CD4-positive, alpha-beta T cell (primary cell): ENCODE measurements at regions not wholly inside any gene's neighbourhood (a gene's known extent, or its start where the extent isn't known, plus 50 kb on each side); places are given as distances from the start of the nearest gene placed in this dataset.

Experiments used
- ATAC-seq: fragments of 200-7000 bp; cut with Tn5 transposase; one replicate; pipeline ENCODE4 v1.10.0; 2022; ENCODE audit warnings: mild to moderate bottlenecking; ENCODE audit not compliant: poor library complexity
- CTCF ChIA-PET: fragments of 350-600 bp; sonication (Branson Sonifier 250); formaldehyde crosslinking; loops from one replicate; lab custom pipeline; 2021; ENCODE audit warnings: antibody characterized with exemption, inconsistent platforms; lab: Charles Lee
- POLR2A ChIA-PET: fragments of 350-600 bp; sonication (Branson Sonifier 250); formaldehyde crosslinking; loops from one replicate; lab custom pipeline; 2021; ENCODE audit warnings: antibody characterized with exemption, inconsistent platforms; lab: Charles Lee
- DNase-seq, 14 experiments: peaks; one replicate each; pipeline ENCODE4 v3.0.0-alpha.2; 2013 to 2020; ENCODE audit warnings: mixed read lengths in 2 of 14
- H3K27ac ChIP-seq, 2 donors: one replicate each; pipeline versions ENCODE4 v1.5.1 to v1.7.0; 2013; ENCODE audit warnings: low read length in 2 of 2, low read depth in 1 of 2, mild to moderate bottlenecking in 1 of 2
- H3K27me3 ChIP-seq, 2 experiments: 1 replicate in 1 of 2; 2 replicates in 1 of 2; pipeline versions ENCODE4 v1.6.1 to v1.7.0; 2013; ENCODE audit warnings: low read length in 2 of 2, control low read depth in 1 of 2, mild to moderate bottlenecking in 1 of 2, moderate library complexity in 1 of 2; ENCODE audit not compliant: insufficient read depth in 2 of 2, control insufficient read depth in 1 of 2
- H3K36me3 ChIP-seq: one replicate; pipeline ENCODE4 v1.6.1; 2013; ENCODE audit warnings: low read length, control low read depth; ENCODE audit not compliant: insufficient read depth
- H3K4me1 ChIP-seq: one replicate; pipeline ENCODE4 v1.6.1; 2013; ENCODE audit warnings: low read length, control low read depth; ENCODE audit not compliant: insufficient read depth
- H3K4me3 ChIP-seq: one replicate; pipeline ENCODE4 v1.5.1; 2013; ENCODE audit warnings: mild to moderate bottlenecking, low read length, moderate library complexity
- H3K9me3 ChIP-seq, 2 experiments: 1 replicate in 1 of 2; 2 replicates in 1 of 2; pipeline versions ENCODE4 v1.6.1 to v1.7.0; 2013; ENCODE audit warnings: low read length in 2 of 2, mild to moderate bottlenecking in 2 of 2, control low read depth in 1 of 2, moderate library complexity in 1 of 2; ENCODE audit not compliant: control insufficient read depth in 1 of 2, insufficient read depth in 1 of 2
- H3K27ac Mint-ChIP-seq: one replicate; pipeline ENCODE4 v1.8.0; 2020; ENCODE audit warnings: mixed read lengths
- H3K27me3 Mint-ChIP-seq: one replicate; pipeline ENCODE4 v1.8.0; 2021; ENCODE audit warnings: mixed read lengths
- H3K36me3 Mint-ChIP-seq: one replicate; pipeline ENCODE4 v1.8.0; 2021; ENCODE audit warnings: low read depth, mixed read lengths
- H3K4me1 Mint-ChIP-seq: one replicate; pipeline ENCODE4 v1.8.0; 2021; ENCODE audit warnings: low read depth, mixed read lengths
- H3K4me3 Mint-ChIP-seq: one replicate; pipeline ENCODE4 v1.8.0; 2020; ENCODE audit warnings: mild to moderate bottlenecking, mixed read lengths
- H3K9me3 Mint-ChIP-seq: one replicate; pipeline ENCODE4 v1.8.0; 2020; ENCODE audit warnings: mixed read lengths
- CTCF ChIP-seq: fragments of 200-600 bp; IDR thresholded peaks from one replicate; pipeline ENCODE4 v1.8.0; 2022; ENCODE audit warnings: antibody characterized with exemption, mild to moderate bottlenecking
- intact Hi-C, 2 experiments: fragments of 100-400 bp; cut with DNase I in 1 of 2; cut with micrococcal nuclease in 1 of 2; formaldehyde crosslinking; loops; one replicate each; pipeline versions ENCODE4 v1.15.1 to v1.9.0; 2023 to 2025; cut with DNase I, micrococcal nuclease

GRCh38 chr11:106497822-106498221 is 420.4 kb downstream of the AASDHPPT start:
- CTCF ChIA-PET = no interaction called here
- DNase-seq = no peak
- Mint-ChIP-seq H3K27ac (no peak overlapping the region), H3K27me3 (no peaks in the 10 kb centered on the region), H3K9me3 (peaks cover 6% of the 10 kb centered on the region), H3K36me3 (no peaks in the 10 kb centered on the region), H3K4me1 (no peaks in the 10 kb centered on the region), H3K4me3 (no peak overlapping the region)
- intact Hi-C loops = no loop called here
- H3K36me3 ChIP-seq = no peaks in the 10 kb centered on the region
- no peaks in the 10 kb centered on the region for H3K4me1 ChIP-seq
- peaks cover 0 to 5% of the 10 kb centered on the region in 2 experiments for H3K9me3 ChIP-seq
- no peak overlapping the region for H3K27ac ChIP-seq
- H3K4me3 ChIP-seq = no peak overlapping the region
- no peak for ATAC-seq
- H3K27me3 ChIP-seq = no peaks in the 10 kb centered on the region
- POLR2A ChIA-PET = no interaction called here
- TF ChIP-seq CTCF = no peak

GRCh38 chr11:106503901-106504300 is 426.4 kb downstream of the AASDHPPT start:
- no peak for TF ChIP-seq CTCF
- H3K4me1 Mint-ChIP-seq = no peaks in the 10 kb centered on the region
- no peaks in the 10 kb centered on the region for H3K27me3 Mint-ChIP-seq
- H3K4me3 Mint-ChIP-seq = no peak overlapping the region
- Histone ChIP-seq H3K4me1 (no peaks in the 10 kb centered on the region), H3K27ac (no peak overlapping the region), H3K9me3 (no peaks in the 10 kb centered on the region), H3K4me3 (no peak overlapping the region), H3K27me3 (no peaks in the 10 kb centered on the region), H3K36me3 (no peaks in the 10 kb centered on the region)
- CTCF ChIA-PET = interaction anchor here (0.6 kb wide), 1 partner anchor 455 kb away, joined by 3 read pairs; no protein-coding TSS in a partner anchor
- ATAC-seq (no peak), DNase-seq (no peak)
- no peak overlapping the region for H3K27ac Mint-ChIP-seq
- no peaks in the 10 kb centered on the region for H3K36me3 Mint-ChIP-seq
- POLR2A ChIA-PET = no interaction called here
- intact Hi-C loops = no loop called here
- H3K9me3 Mint-ChIP-seq = peaks cover 5% of the 10 kb centered on the region

GRCh38 chr11:106507645-106508306 is 430.3 kb downstream of the AASDHPPT start:
- ChIA-PET POLR2A (no interaction called here), CTCF (no interaction called here)
- Histone ChIP-seq H3K9me3 (no peaks in the 10 kb centered on the region), H3K27ac (no peak overlapping the region), H3K36me3 (no peaks in the 10 kb centered on the region), H3K4me1 (no peaks in the 10 kb centered on the region), H3K4me3 (no peak overlapping the region), H3K27me3 (no peaks in the 10 kb centered on the region)
- H3K9me3 Mint-ChIP-seq = peaks cover 5% of the 10 kb centered on the region
- no peak for TF ChIP-seq CTCF
- intact Hi-C loops = no loop called here
- H3K27me3 Mint-ChIP-seq = no peaks in the 10 kb centered on the region
- ATAC-seq (no peak), DNase-seq (no peak)
- no peak overlapping the region for H3K27ac Mint-ChIP-seq
- no peaks in the 10 kb centered on the region for H3K4me1 Mint-ChIP-seq
- H3K4me3 Mint-ChIP-seq = no peak overlapping the region
- no peaks in the 10 kb centered on the region for H3K36me3 Mint-ChIP-seq
